ENCODE measurements at regions not wholly inside any gene's neighbourhood (a gene's known extent, or its start where the extent isn't known, plus 50 kb on each side); places are given as distances from the start of the nearest gene placed in this dataset.
"Not testable (repeated sequence)": the region's sequence is repeated elsewhere in the genome, so short reads cannot be mapped to it uniquely, and the experiment has no call there.

GRCh38 chr5:157976429-157976828, 117.5 kb upstream of the CLINT1 start:
- no peaks in the 10 kb centered on the region for H3K9me3 ChIP-seq (ENCODE audit: insufficient read depth, low read depth)
- H3K36me3 ChIP-seq (ENCODE audit: low read depth): no peaks in the 10 kb centered on the region
- no peak overlapping the region for H3K4me3 ChIP-seq
- no TSS peak for BruUV-seq (replicated peaks)
- TF ChIP-seq CTCF (conservative IDR thresholded peaks at IDR 0.05) (no peak), EZH2 (IDR thresholded peaks at IDR 0.05; ENCODE audit: low read depth) (no peak)
- no peaks in the 10 kb centered on the region for H3K79me2 ChIP-seq (ENCODE audit: low read depth)
- no peak overlapping the region for H3K27ac ChIP-seq
- no peaks in the 10 kb centered on the region for H3K4me1 ChIP-seq (replicated peaks; ENCODE audit: insufficient read depth)
- H3K9me2 ChIP-seq (ENCODE audit: insufficient read depth): no peaks in the 10 kb centered on the region
- no peak for DNase-seq
- no peaks in the 10 kb centered on the region for H4K20me1 ChIP-seq (ENCODE audit: insufficient read depth)
- ChIA-PET POLR2A (ENCODE audit: unreplicated experiment) (no interaction called here), CTCF (no interaction called here)
- no peaks in the 10 kb centered on the region for H3K27me3 ChIP-seq (ENCODE audit: insufficient read depth, low read depth)
- no peak overlapping the region for H3K4me2 ChIP-seq
- H3F3A ChIP-seq (ENCODE audit: insufficient read depth, low read depth): no peaks in the 10 kb centered on the region
- H2AFZ ChIP-seq: no peak overlapping the region
- intact Hi-C loops (cut with micrococcal nuclease; ENCODE audit: unreplicated experiment): no loop called here

- intact Hi-C loops (cut with micrococcal nuclease; ENCODE audit: unreplicated experiment): no loop called here
- BruUV-seq (replicated peaks): no TSS peak
- H3K9me2 ChIP-seq (ENCODE audit: insufficient read depth): no peaks in the 10 kb centered on the region
- H3K4me3 ChIP-seq: no peak overlapping the region
- no peak overlapping the region for H2AFZ ChIP-seq
- no peak overlapping the region for H3K27ac ChIP-seq
- H3K27me3 ChIP-seq (ENCODE audit: insufficient read depth, low read depth): no peaks in the 10 kb centered on the region
- H3K79me2 ChIP-seq (ENCODE audit: low read depth): no peaks in the 10 kb centered on the region
- H3F3A ChIP-seq (ENCODE audit: insufficient read depth, low read depth): no peaks in the 10 kb centered on the region
- no peaks in the 10 kb centered on the region for H3K36me3 ChIP-seq (ENCODE audit: low read depth)
- no peaks in the 10 kb centered on the region for H4K20me1 ChIP-seq (ENCODE audit: insufficient read depth)
- no peak overlapping the region for H3K4me2 ChIP-seq
- DNase-seq: no peak
- no peaks in the 10 kb centered on the region for H3K9me3 ChIP-seq (ENCODE audit: insufficient read depth, low read depth)
- POLR2A ChIA-PET (ENCODE audit: unreplicated experiment): no interaction called here
- H3K4me1 ChIP-seq (replicated peaks; ENCODE audit: insufficient read depth): no peaks in the 10 kb centered on the region
- TF ChIP-seq CTCF (conservative IDR thresholded peaks at IDR 0.05) (no peak), EZH2 (IDR thresholded peaks at IDR 0.05; ENCODE audit: low read depth) (no peak)
- CTCF ChIA-PET: no interaction called here
These were observed 113.6 kb upstream of the CLINT1 start for GRCh38 chr5:157972579-157972978.

DNA sequence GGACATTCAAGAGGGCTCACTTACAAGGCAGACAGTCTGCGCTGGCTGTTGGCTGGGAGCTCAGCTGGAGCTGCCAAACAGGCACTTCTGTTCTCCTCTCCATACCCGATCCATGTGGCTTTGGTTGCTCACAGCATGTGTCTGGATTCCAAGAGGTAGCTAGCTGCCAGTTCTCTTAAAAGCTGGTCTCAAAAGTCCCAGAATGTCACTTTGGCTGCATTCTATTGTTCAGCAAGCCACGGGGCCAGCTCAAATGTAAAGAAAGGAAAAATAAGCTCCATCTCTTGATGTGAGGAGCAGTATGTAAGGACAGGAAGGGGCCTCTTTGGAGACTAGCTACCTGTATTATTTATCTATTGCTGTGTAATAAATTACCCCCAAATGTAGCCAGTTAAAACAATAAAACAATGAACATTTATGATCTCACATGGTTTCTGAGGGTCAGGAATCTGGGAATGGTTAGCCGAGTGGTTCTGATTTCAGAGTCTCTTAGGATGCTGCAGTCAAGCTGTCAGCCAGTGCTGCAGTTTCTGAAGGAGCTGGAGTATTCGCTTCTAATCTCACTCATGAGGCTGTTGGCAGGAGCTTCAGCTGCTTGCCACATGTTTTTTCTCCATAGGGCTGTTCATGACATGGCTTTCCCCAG, 112.7 kb upstream of the CLINT1 start:
- Histone ChIP-seq H3K79me2 (ENCODE audit: low read depth) (no peaks in the 10 kb centered on the region), H3K27me3 (ENCODE audit: insufficient read depth, low read depth) (no peaks in the 10 kb centered on the region), H3K4me1 (replicated peaks; ENCODE audit: insufficient read depth) (no peaks in the 10 kb centered on the region), H3K4me2 (no peak overlapping the region), H3F3A (ENCODE audit: insufficient read depth, low read depth) (no peaks in the 10 kb centered on the region), H3K9me3 (ENCODE audit: insufficient read depth, low read depth) (no peaks in the 10 kb centered on the region), H3K27ac (no peak overlapping the region), H4K20me1 (ENCODE audit: insufficient read depth) (no peaks in the 10 kb centered on the region), H3K36me3 (ENCODE audit: low read depth) (no peaks in the 10 kb centered on the region), H3K9me2 (ENCODE audit: insufficient read depth) (no peaks in the 10 kb centered on the region), H2AFZ (no peak overlapping the region), H3K4me3 (no peak overlapping the region)
- DNase-seq: no peak
- TF ChIP-seq EZH2 (IDR thresholded peaks at IDR 0.05; ENCODE audit: low read depth) (no peak), CTCF (conservative IDR thresholded peaks at IDR 0.05) (no peak)
- intact Hi-C loops (cut with micrococcal nuclease; ENCODE audit: unreplicated experiment): no loop called here
- ChIA-PET CTCF (no interaction called here), POLR2A (ENCODE audit: unreplicated experiment) (no interaction called here)
- no TSS peak for BruUV-seq (replicated peaks)

DNA sequence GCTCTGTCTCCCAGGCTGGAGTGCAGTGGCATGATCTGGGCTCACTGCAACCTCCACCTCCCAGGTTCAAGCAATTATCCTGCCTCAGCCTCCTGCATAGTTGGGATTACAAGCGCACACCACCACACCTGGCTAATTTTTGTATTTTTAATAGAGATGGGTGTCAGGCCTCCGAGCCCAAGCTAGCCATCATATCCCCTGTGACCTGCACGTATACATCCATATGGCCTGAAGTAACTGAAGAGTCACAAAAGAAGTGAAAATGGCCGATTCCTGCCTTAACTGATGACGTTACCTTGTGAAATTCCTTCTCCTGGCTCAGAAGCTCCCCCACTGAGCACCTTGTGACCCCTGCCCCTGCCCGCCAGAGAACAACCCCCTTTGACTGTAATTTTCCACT, 109.6 kb upstream of the CLINT1 start:
- H3K9me2 ChIP-seq (ENCODE audit: insufficient read depth); H3K4me1 ChIP-seq (replicated peaks; ENCODE audit: insufficient read depth); H3K79me2 ChIP-seq (ENCODE audit: low read depth); H3K27me3 ChIP-seq (ENCODE audit: insufficient read depth, low read depth); H3K36me3 ChIP-seq (ENCODE audit: low read depth); POLR2A ChIA-PET (ENCODE audit: unreplicated experiment); H3K4me3 ChIP-seq; H2AFZ ChIP-seq; H3K9me3 ChIP-seq (ENCODE audit: insufficient read depth, low read depth); H3K4me2 ChIP-seq; H4K20me1 ChIP-seq (ENCODE audit: insufficient read depth); H3K27ac ChIP-seq; DNase-seq; CTCF ChIA-PET; BruUV-seq (replicated peaks); H3F3A ChIP-seq (ENCODE audit: insufficient read depth, low read depth): not testable (repeated sequence)
- intact Hi-C loops (cut with micrococcal nuclease; ENCODE audit: unreplicated experiment): loop anchor here (10.0 kb wide), 1 partner anchor 644 kb away; no protein-coding TSS in a partner anchor
